ENCODE measurements at regions not wholly inside any gene's neighbourhood (a gene's known extent, or its start where the extent isn't known, plus 50 kb on each side); places are given as distances from the start of the nearest gene placed in this dataset.

DNA sequence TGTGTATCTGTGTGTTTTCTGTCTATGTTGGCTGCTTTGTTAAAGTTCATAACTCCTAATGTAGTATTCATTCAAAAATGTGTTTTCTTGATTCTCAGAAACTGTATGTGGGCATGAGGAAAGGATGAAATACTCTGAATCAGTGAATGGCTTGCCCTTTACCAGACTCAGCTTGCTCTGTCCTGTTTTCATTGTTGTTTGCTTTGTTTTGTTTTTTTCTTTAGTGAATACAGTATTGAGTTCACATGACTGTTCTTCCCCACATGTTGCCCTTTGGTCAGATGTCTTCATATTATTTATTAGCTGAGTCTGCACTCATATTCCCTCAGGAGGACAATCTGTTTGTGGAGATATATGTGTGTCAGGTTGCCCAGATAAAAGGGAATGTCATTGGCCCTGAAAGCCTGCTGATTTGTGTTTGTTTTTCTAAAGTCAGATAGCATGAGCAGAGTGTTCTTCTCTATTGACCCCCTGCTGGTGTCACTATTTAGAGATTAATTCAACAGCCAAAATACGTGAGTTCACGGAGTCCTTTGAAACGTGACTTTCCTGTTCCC, 1184.4 kb downstream of the RPA4 start:
- TF ChIP-seq CTCF (conservative IDR thresholded peaks at IDR 0.05) (peak; percentile 10; the same call in 1 of the 2 replicates), ZFX (IDR thresholded peaks at IDR 0.05) (no peak)
